Head of caudate nucleus (tissue), 42 donors: ENCODE measurements at regions not wholly inside any gene's neighbourhood (a gene's known extent, or its start where the extent isn't known, plus 50 kb on each side); places are given as distances from the start of the nearest gene placed in this dataset.
A peak's percentile ranks its signal among the peaks of the same experiment; 100 is the strongest.

ENCODE experiments used
- DNase-seq, 42 donors: peaks; one replicate each; pipeline versions ENCODE4 v3.0.0 to v3.0.0-alpha.2; 2020 to 2021; ENCODE audit warnings: mixed read lengths in 7 of 42
- intact Hi-C: fragments of 100-400 bp; cut with DNase I; formaldehyde crosslinking; loops from one replicate; pipeline ENCODE4 v1.15.0; 2022

DNA sequence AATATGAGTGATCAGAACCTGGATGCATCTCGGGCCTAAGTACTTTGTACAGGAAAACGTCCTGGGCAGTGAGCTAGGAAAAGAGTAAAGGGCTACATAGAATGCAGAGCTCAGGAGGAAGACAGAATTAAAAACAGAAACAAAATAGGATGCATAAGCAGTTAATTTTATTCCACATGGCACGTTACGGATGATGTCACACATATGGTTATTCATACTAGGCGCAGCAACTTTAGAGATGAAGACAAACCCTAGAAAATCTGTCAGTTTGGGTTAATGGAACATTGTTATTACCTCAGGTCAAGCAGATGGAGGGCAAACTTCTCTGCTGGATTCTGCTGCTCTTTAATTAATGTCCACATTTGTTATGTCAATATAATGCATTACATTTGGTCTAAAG, 445.4 kb downstream of the ANXA1 start:
- no peak for DNase-seq
- intact Hi-C loops: no loop called here

GRCh38 chr9:73597771-73598170, 446.1 kb downstream of the ANXA1 start:
- no peak for DNase-seq
- intact Hi-C loops: no loop called here

- intact Hi-C loops: no loop called here
- DNase-seq: no peak
Measured at GRCh38 chr9:73609381-73609780, 457.7 kb downstream of the ANXA1 start.

DNA sequence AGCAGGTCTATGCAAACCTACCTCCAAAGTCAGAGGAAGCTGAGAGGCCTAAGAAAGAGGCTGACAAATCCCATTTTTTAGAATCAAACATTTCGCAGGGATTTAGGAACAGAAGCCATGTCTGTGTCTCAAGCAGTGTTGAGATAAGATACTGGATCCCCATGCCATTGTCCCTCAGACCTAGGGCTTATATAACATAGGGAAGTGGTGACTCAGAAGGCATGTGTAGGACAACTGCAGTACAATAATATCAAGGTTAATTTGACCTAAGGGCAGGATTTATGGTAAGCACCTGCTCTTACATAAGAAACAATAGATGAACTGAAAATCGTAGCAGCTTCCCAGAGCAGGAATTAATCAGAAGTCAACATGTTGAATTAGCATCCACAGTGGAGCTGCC, 459.4 kb downstream of the ANXA1 start:
- intact Hi-C loops: no loop called here
- no peak for DNase-seq

GRCh38 chr9:73613092-73613701, 461.5 kb downstream of the ANXA1 start:
- DNase-seq: no peak
- intact Hi-C loops: no loop called here

GRCh38 chr9:73615557-73615956, 463.9 kb downstream of the ANXA1 start:
- intact Hi-C loops: no loop called here
- DNase-seq: no peak

GRCh38 chr9:73617586-73617985, 465.9 kb downstream of the ANXA1 start:
- intact Hi-C loops: no loop called here
- DNase-seq: no peak

- intact Hi-C loops: no loop called here
- DNase-seq: no peak
Measured at GRCh38 chr9:73640971-73641370, 489.3 kb downstream of the ANXA1 start.

DNA sequence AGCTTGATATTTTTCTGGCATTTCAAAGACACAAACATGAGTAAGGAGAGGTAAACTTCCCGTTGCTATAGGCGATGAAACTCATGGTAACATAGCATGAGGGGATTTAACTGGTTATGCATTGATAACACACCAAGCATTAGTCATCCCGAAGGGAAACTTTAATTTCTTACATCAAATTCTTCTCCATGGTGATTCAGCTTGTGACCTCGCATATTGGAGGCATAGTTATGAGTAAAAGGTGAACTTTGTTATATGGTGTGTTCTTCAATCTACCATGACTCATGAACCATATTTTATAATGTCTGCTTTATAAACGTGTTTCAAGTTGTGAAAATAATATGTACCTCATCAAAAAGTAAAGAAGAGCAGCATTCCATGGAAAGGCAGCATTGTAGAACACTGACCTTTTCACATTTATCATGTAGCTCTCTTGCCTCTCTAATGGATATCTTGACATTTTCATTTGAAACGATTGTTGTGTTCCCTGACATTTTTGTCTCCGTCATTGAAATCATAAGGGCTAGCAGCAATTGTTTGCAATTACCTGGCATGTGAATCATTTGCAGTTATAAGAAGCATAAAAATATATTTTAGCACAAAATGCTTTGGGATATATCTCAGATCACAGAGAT, 491.8 kb downstream of the ANXA1 start:
- intact Hi-C loops: no loop called here
- DNase-seq: no peak

GRCh38 chr9:73647560-73647959, 495.9 kb downstream of the ANXA1 start:
- intact Hi-C loops: no loop called here
- no peak for DNase-seq

- intact Hi-C loops: no loop called here
- no peak for DNase-seq
Measured at GRCh38 chr9:73649552-73649951, 497.9 kb downstream of the ANXA1 start.

DNA sequence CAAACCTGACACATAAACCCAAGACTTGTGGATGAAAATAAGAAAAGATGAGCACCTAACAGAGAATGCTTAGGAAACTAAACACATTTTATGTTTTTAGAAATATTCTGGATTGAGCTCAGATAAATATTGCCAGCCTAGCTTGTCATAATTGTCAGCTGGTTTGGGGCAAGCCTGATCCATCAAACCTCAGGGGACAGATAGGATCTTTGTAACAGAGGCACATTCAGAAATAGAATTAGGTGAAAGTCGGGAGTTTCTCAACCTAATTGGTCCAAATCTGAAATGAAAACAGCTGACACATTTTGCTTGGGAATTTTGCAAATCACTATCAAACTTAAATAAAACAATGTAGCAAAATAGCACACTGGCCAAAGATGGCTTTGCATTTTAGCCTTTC, 503.7 kb downstream of the ANXA1 start:
- DNase-seq: no peak
- intact Hi-C loops: no loop called here

- no peak for DNase-seq
- intact Hi-C loops: no loop called here
Measured at GRCh38 chr9:73655831-73656230, 504.2 kb downstream of the ANXA1 start.

- intact Hi-C loops: no loop called here
- DNase-seq: no peak
Measured at GRCh38 chr9:73665253-73665652, 513.6 kb downstream of the ANXA1 start.

GRCh38 chr9:73667749-73668148, 516.1 kb downstream of the ANXA1 start:
- no peak for DNase-seq
- intact Hi-C loops: no loop called here

DNA sequence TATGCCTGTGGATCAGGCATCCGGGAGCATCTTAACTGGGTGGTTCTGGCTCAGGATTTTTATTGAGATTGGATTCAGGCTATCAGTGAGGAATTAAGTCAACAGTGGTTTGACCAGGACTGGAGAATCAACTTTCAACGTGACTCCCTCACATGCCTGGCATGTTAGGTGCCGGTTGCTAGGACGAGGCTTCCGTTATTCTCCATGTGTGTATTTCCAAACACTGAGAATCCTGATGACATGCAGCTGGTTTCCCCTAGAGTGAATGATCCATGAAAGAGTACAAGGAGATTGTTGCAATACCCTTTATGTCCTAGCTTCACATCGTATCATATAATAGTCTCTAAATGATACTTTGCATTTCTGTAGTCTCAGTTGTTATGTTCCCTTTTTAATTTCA, 529.2 kb downstream of the ANXA1 start:
- intact Hi-C loops: no loop called here
- no peak for DNase-seq

GRCh38 chr9:73682789-73683188, 531.1 kb downstream of the ANXA1 start:
- intact Hi-C loops: no loop called here
- DNase-seq: no peak

DNA sequence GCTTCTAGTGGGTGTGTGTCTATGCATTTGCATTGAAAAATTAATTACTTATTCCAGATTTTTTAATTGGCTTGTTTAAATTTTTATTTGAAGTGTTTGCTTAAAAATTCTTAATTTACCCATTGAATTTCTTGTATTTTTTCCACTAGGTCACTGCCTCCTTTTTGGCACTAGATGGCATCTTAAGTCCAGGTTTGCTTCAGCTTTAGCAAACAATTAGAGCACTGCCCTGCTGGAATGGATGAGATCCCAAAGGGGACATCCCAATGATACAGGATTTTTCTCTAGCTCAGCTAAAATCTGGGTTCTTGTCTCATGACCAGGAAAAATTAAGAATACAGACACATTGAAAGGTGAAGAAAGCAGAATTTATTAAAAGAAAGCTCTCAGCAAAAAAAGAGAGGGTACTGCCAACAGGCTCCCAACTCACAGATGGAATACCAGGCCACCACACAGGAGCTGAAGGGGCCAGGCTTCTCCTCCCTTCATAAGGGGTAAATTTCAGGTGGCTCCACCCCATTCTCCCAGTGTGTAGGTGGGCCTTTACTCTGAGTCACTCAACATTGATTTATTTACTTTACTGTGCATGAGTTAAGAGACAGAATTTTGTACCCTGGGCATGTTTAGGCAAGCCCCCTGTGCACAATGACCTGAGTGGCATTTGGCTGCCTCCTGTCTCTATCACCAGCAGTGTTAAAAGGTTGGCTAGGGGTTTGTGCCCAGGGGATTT, 532.4 kb downstream of the ANXA1 start:
- DNase-seq: peak in 4 of 42 donors; percentile 18 to 43 (median 29)

DNA sequence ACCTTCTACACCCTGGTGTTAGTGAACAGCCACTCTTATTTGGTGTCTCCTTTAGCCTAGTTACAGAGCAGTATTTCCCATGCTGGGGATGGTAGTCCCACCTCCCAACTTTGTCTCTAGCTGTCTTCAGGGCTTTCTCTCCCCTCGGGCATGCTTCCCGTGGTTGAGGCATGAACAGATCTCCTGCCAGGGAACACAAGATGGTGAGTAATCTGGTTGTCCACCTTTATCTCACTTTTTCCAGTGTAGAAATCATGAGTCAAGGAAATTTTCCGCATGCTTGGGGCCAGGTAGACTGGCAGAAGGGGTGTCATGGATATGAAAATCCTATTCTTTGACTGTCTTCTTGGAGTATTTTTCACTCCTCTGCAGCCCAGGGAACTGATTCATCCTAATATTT, 532.9 kb downstream of the ANXA1 start:
- intact Hi-C loops: no loop called here
- DNase-seq: no peak

More for the DNA sequence above, 532.4 kb downstream of the ANXA1 start:
- intact Hi-C loops: no loop called here

DNA sequence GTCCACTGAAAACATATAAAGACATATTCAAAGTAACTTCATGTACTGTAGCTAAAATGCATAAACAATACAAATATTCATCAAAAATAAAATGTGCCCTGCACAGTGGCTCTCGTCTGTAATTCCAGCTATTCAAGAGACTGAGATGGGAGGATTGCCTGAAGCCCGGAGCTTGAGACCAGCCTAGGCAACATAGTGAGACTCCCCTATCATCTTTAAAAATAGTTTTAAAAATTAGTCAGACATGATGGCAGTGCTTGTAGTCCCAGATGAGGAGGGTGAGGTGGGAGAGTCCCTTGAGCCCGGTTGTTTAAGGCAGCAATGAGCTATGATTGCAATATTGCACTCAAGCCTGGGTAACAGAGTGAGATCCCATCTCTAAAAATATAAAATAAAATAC, 534.1 kb downstream of the ANXA1 start:
- no peak for DNase-seq
- intact Hi-C loops: no loop called here
